AG04449 (cell line): ENCODE measurements at regions not wholly inside any gene's neighbourhood (a gene's known extent, or its start where the extent isn't known, plus 50 kb on each side); places are given as distances from the start of the nearest gene placed in this dataset.

Experiments used
- CTCF ChIA-PET: fragments of 350-600 bp; formaldehyde crosslinking; extraction: SDS; loops from one replicate; lab custom pipeline; 2021; ENCODE audit warnings: antibody characterized with exemption; lab: Yijun Ruan, JAX
- POLR2A ChIA-PET: fragments of 400-600, 350-600 bp; formaldehyde crosslinking; extraction: SDS; loops from one replicate; lab custom pipeline; 2020; ENCODE audit warnings: antibody characterized with exemption, inconsistent platforms; lab: Yijun Ruan, JAX
- DNase-seq: peaks from one replicate; pipeline ENCODE4 v3.0.0-alpha.2; 2010; ENCODE audit warnings: low read depth, low spot score
- H3K4me3 ChIP-seq: 2 replicates; pipeline ENCODE4 v1.5.1; 2011; ENCODE audit warnings: low read depth, mild to moderate bottlenecking, control low read depth, low read length
- TF ChIP-seq, protein P1 (sequence below): IDR thresholded peaks from one replicate; pipeline ENCODE4 v1.5.1; 2011; ENCODE audit warnings: mild to moderate bottlenecking, moderate library complexity, low read length, control low read depth, inconsistent platforms; ENCODE audit not compliant: insufficient read depth; ENCODE audit errors: missing control alignments

DNA sequence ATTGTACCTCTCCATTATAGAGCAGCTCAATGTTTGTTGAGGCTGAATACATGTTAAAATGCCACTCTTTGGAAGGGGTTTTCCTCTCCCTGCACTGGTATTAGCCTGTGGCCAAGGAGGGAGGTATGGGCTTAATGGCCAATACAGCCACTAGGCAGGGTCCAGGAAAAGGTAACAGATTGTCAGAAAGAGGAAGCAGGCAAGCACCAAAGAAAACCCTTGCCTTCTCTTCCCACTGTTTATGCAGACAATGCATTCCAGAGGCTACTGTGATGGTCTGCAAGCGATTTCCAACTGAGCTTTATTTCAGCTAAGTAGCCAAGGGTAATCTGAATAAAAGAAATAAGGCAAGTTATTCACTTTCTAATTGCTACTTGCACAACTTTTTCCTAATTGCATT lies 95.3 kb upstream of the SLC27A6 start:
- TF ChIP-seq, protein P1, sequence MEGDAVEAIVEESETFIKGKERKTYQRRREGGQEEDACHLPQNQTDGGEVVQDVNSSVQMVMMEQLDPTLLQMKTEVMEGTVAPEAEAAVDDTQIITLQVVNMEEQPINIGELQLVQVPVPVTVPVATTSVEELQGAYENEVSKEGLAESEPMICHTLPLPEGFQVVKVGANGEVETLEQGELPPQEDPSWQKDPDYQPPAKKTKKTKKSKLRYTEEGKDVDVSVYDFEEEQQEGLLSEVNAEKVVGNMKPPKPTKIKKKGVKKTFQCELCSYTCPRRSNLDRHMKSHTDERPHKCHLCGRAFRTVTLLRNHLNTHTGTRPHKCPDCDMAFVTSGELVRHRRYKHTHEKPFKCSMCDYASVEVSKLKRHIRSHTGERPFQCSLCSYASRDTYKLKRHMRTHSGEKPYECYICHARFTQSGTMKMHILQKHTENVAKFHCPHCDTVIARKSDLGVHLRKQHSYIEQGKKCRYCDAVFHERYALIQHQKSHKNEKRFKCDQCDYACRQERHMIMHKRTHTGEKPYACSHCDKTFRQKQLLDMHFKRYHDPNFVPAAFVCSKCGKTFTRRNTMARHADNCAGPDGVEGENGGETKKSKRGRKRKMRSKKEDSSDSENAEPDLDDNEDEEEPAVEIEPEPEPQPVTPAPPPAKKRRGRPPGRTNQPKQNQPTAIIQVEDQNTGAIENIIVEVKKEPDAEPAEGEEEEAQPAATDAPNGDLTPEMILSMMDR, result no peak
- no peak for DNase-seq
- no peak overlapping the region for H3K4me3 ChIP-seq
- ChIA-PET CTCF (no interaction called here), POLR2A (no interaction called here)

DNA sequence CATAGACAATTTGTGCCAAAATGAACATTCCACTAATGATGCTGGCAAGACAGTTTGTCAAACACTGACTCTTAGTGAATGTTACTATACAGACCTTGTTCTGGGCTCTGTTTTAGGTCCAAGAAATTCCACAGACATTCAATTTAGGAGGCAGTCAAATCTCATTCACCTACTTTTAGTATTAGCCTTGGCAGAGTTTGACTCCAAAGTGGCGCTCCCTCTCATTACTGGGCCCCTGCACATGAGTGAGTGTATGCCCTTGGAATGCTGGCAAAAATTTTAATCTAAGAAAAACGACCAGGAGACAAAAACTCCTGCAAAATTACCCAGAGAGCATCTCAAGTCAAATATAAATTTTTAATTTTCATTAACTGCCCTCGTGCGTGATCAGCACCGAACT lies 94.9 kb upstream of the SLC27A6 start:
- DNase-seq, result no peak
- ChIA-PET POLR2A (no interaction called here), CTCF (no interaction called here)
- TF ChIP-seq, protein P1, result no peak
- H3K4me3 ChIP-seq, result no peak overlapping the region

DNA sequence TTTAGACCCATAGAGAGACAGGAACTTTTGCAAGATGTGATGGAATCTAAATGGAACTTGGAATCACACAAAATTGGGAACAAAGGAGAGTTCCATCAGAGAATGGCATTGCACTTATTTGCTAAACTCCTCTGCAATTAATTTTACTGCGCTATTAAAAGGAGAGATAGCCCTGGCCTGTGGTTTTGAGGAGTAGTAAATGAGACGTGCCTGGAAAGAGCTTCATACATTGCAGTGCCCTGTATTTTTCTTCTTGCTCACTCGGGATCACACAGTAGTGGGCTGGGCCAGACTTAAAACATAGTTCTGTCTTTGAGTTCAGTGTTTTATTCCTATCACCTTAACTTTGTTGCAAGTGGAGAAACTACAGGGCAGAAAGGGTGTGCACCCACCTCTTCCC lies 94.4 kb upstream of the SLC27A6 start:
- ChIA-PET CTCF (no interaction called here), POLR2A (no interaction called here)
- TF ChIP-seq, protein P1, result no peak
- DNase-seq, result no peak
- H3K4me3 ChIP-seq, result no peak overlapping the region

DNA sequence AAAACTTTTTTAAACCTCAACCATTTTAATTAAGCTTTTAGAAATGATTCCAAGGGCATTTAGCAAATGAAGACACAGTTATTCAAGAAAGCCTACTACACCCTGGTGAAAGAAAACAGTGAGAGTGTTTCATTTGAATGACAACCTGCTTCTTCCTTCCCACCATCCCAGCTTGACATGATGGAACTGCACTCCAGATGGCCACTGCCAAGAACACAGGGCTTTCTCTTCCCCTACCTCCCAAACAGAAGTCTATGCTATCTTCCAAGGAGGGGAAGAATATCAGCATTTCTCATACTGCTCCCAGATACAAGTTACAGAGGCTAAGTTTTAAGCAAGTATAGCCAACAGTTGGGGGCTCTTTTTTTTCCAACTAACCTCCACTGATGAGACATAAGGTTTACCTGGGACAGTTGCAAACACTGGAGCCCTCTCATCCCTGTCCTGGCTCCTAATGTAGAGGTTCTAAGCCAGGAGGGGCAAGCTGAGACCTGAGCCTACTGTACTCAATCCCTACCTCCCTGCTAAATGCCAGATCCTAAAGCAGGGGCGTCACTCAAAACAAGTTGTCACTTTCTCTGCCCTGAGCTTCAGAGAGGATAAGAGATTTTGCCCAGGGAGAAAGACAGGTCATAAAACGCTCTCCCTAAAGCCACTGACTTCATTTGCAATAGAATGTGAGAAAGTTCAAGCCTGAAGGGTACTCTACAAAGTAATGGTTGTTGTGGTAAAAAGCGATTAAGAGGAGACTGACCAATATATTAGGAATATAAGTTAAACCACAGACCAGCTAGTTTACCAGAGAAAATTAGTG lies 88.5 kb upstream of the SLC27A6 start:
- no peak overlapping the region for H3K4me3 ChIP-seq
- TF ChIP-seq, protein P1, result no peak
- no peak for DNase-seq
- ChIA-PET CTCF (no interaction called here), POLR2A (no interaction called here)

DNA sequence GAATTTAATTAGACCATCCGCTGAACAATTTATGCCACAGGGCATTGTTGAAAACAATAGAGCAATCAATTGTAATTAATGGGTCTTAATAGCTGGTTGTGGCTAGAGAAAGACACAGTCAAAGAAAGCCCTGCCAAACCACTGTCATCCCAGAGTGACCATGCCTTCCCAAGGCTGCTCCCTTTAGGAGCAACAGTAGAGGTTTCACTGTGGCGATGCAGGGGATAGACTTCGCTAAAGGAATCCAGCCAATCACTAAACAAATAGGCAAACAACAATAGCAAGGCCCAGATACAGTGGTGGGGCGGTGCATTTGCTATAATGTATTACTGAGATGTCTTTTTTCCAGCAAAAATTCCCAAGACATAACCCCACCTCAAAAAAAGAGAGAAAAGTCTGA lies 87.8 kb upstream of the SLC27A6 start:
- no peak overlapping the region for H3K4me3 ChIP-seq
- no peak for DNase-seq
- CTCF ChIA-PET, result no interaction called here
- POLR2A ChIA-PET, result no interaction called here
- TF ChIP-seq, protein P1, result no peak

DNA sequence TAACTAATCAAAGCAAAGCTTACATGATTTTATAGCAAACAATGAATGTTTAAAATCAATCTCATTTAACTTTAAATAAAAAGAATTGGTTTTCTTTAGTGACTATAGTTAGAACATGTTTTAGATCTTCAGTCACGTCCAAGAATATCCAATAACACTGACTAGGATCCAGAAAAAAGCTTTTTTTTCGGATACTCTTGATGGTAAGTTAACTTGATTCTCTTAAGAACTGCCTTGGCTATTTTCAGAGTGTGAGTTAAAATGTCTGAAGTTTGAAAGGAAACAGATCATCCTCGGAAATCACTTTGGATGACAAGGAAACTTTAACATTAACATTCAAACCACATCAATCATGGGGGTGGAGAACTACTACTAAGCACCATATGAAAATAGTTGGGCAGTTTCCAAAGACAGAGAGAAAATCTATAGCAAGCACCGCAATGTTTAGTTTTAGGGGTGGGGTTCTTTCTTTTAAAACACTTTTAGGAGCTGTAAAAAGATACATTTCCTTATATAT lies 83.7 kb upstream of the SLC27A6 start:
- TF ChIP-seq, protein P1, result no peak
- H3K4me3 ChIP-seq, result no peak overlapping the region
- CTCF ChIA-PET, result no interaction called here
- POLR2A ChIA-PET, result no interaction called here
- no peak for DNase-seq
